LNCaP clone FGC (cell line): ENCODE measurements at regions not wholly inside any gene's neighbourhood (a gene's known extent, or its start where the extent isn't known, plus 50 kb on each side); places are given as distances from the start of the nearest gene placed in this dataset.

Experiments used
- DNase-seq: peaks from one replicate; pipeline ENCODE4 v3.0.0-alpha.2; 2011; ENCODE audit warnings: low read depth
- H3K4me3 ChIP-seq: 2 replicates; pipeline ENCODE4 v1.5.1; 2011; ENCODE audit warnings: mild to moderate bottlenecking, low read depth, low read length, control low read depth
- CTCF ChIP-seq: IDR thresholded peaks from 2 replicates; pipeline ENCODE4 v1.5.1; 2012; ENCODE audit warnings: mild to moderate bottlenecking; ENCODE audit not compliant: control insufficient read depth, insufficient read depth; ENCODE audit errors: extremely low read depth

- DNase-seq: no peak
- H3K4me3 ChIP-seq: no peak overlapping the region
- no peak for TF ChIP-seq CTCF
These were observed 102.6 kb upstream of the TBX20 start for GRCh38 chr7:35356495-35356894.

GRCh38 chr7:35355911-35356310 is 102.0 kb upstream of the TBX20 start:
- no peak for TF ChIP-seq CTCF
- no peak overlapping the region for H3K4me3 ChIP-seq
- DNase-seq: no peak

GRCh38 chr7:35355199-35355598 is 101.3 kb upstream of the TBX20 start:
- no peak for DNase-seq
- no peak for TF ChIP-seq CTCF

GRCh38 chr7:35353481-35353880 is 99.6 kb upstream of the TBX20 start:
- H3K4me3 ChIP-seq: no peak overlapping the region
- no peak for TF ChIP-seq CTCF
- DNase-seq: no peak

More at GRCh38 chr7:35355199-35355598, 101.3 kb upstream of the TBX20 start:
- H3K4me3 ChIP-seq: no peak overlapping the region

GRCh38 chr7:35351466-35351865 is 97.6 kb upstream of the TBX20 start:
- no peak for DNase-seq
- no peak for TF ChIP-seq CTCF
- H3K4me3 ChIP-seq: no peak overlapping the region

- no peak for DNase-seq
- TF ChIP-seq CTCF: no peak
- H3K4me3 ChIP-seq: no peak overlapping the region
These were observed 94.9 kb upstream of the TBX20 start for GRCh38 chr7:35348611-35349400.

- no peak for DNase-seq
- no peak for TF ChIP-seq CTCF
- H3K4me3 ChIP-seq: no peak overlapping the region
These were observed 88.9 kb upstream of the TBX20 start for GRCh38 chr7:35342786-35343185.
